Liver (tissue), 8 donors: ENCODE measurements at regions not wholly inside any gene's neighbourhood (a gene's known extent, or its start where the extent isn't known, plus 50 kb on each side); places are given as distances from the start of the nearest gene placed in this dataset.

ENCODE experiments used
- DNase-seq: peaks from one replicate; pipeline ENCODE4 v3.0.0-alpha.2; 2017; ENCODE audit warnings: low spot score
- H3K27ac ChIP-seq, 2 donors: one replicate each; pipeline ENCODE4 v1.7.0; 2013; ENCODE audit warnings: inconsistent platforms in 2 of 2, low read length in 2 of 2, control low read depth in 1 of 2, low read depth in 1 of 2, mild to moderate bottlenecking in 1 of 2
- H3K27me3 ChIP-seq, 4 donors: one replicate each; pipeline versions ENCODE4 v1.6.1 to v1.7.0; 2013; ENCODE audit warnings: low read length in 3 of 4, inconsistent platforms in 1 of 4, mild to moderate bottlenecking in 1 of 4, moderate library complexity in 1 of 4; ENCODE audit not compliant: control insufficient read depth in 4 of 4, insufficient read depth in 4 of 4
- H3K36me3 ChIP-seq, 4 donors: one replicate each; pipeline versions ENCODE4 v1.6.1 to v1.7.0; 2013; ENCODE audit warnings: low read length in 3 of 4, mild to moderate bottlenecking in 3 of 4, low read depth in 1 of 4, moderate library complexity in 1 of 4; ENCODE audit not compliant: control insufficient read depth in 4 of 4, insufficient read depth in 3 of 4
- H3K4me1 ChIP-seq, 4 donors: one replicate each; pipeline versions ENCODE4 v1.6.1 to v1.7.0; 2013; ENCODE audit warnings: low read length in 3 of 4, mild to moderate bottlenecking in 3 of 4, moderate library complexity in 1 of 4; ENCODE audit not compliant: control insufficient read depth in 4 of 4, insufficient read depth in 4 of 4
- H3K4me3 ChIP-seq, 3 donors: one replicate each; pipeline versions ENCODE4 v1.6.1 to v1.7.0; 2013; ENCODE audit warnings: low read length in 3 of 3, control low read depth in 1 of 3, low read depth in 1 of 3, mild to moderate bottlenecking in 1 of 3
- H3K9ac ChIP-seq, 2 donors: one replicate each; pipeline ENCODE4 v1.7.0; 2013; ENCODE audit warnings: low read length in 2 of 2, mild to moderate bottlenecking in 2 of 2, moderate library complexity in 2 of 2, control low read depth in 1 of 2, low read depth in 1 of 2
- H3K9me3 ChIP-seq, 4 donors: one replicate each; pipeline versions ENCODE4 v1.6.1 to v1.7.0; 2013; ENCODE audit warnings: low read length in 3 of 4; ENCODE audit not compliant: control insufficient read depth in 4 of 4
- ATF3 ChIP-seq: IDR thresholded peaks from 2 replicates; pipeline ENCODE4 v1.6.1; 2016; ENCODE audit warnings: antibody characterized with exemption
- CTCF ChIP-seq: fragments of 150-350 bp; IDR thresholded peaks from 2 replicates; pipeline ENCODE4 v1.5.1; 2017; ENCODE audit warnings: improper control_type of control experiment, low read depth, low read length; ENCODE audit not compliant: missing input control
- EGR1 ChIP-seq, 2 donors: IDR thresholded peaks; 2 replicates each; pipeline ENCODE4 v1.6.1; 2016 to 2018; ENCODE audit warnings: antibody characterized with exemption in 2 of 2, low read depth in 2 of 2
- FOXA1 ChIP-seq: IDR thresholded peaks from 2 replicates; pipeline ENCODE4 v1.6.1; 2016; ENCODE audit warnings: antibody characterized with exemption
- FOXA2 ChIP-seq: IDR thresholded peaks from 2 replicates; pipeline ENCODE4 v1.6.1; 2016; ENCODE audit warnings: antibody characterized with exemption
- GABPA ChIP-seq, 2 donors: IDR thresholded peaks in 1 of 2; conservative IDR thresholded peaks in 1 of 2; 2 replicates each; pipeline ENCODE4 v1.6.1; 2016; ENCODE audit warnings: antibody characterized with exemption in 2 of 2, mild to moderate bottlenecking in 1 of 2, moderate library complexity in 1 of 2
- HNF4A ChIP-seq, 2 donors: conservative IDR thresholded peaks; 2 replicates each; pipeline ENCODE4 v1.6.1; 2016; ENCODE audit warnings: antibody characterized with exemption in 2 of 2, mild to moderate bottlenecking in 2 of 2
- HNF4G ChIP-seq: IDR thresholded peaks from 2 replicates; pipeline ENCODE4 v1.6.1; 2016; ENCODE audit warnings: antibody characterized with exemption
- JUND ChIP-seq, 2 donors: IDR thresholded peaks; 2 replicates each; pipeline ENCODE4 v1.6.1; 2016; ENCODE audit warnings: antibody characterized with exemption in 2 of 2
- MAX ChIP-seq: IDR thresholded peaks from 2 replicates; pipeline ENCODE4 v1.6.1; 2016; ENCODE audit warnings: antibody characterized with exemption
- NR2F2 ChIP-seq: IDR thresholded peaks from 2 replicates; pipeline ENCODE4 v1.6.1; 2016; ENCODE audit warnings: antibody characterized with exemption
- RAD21 ChIP-seq, 2 donors: IDR thresholded peaks; 2 replicates each; pipeline ENCODE4 v1.6.1; 2016; ENCODE audit warnings: antibody characterized with exemption in 2 of 2, mild to moderate bottlenecking in 2 of 2
- REST ChIP-seq: IDR thresholded peaks from 2 replicates; pipeline ENCODE4 v1.6.1; 2016; ENCODE audit warnings: antibody characterized with exemption, mild to moderate bottlenecking
- RXRA ChIP-seq, 2 donors: IDR thresholded peaks; 2 replicates each; pipeline ENCODE4 v1.6.1; 2017 to 2018; ENCODE audit warnings: antibody characterized with exemption in 2 of 2, mild to moderate bottlenecking in 1 of 2
- SP1 ChIP-seq: IDR thresholded peaks from 2 replicates; pipeline ENCODE4 v1.6.1; 2018; ENCODE audit warnings: antibody characterized with exemption, mild to moderate bottlenecking
- TAF1 ChIP-seq: conservative IDR thresholded peaks from 2 replicates; pipeline ENCODE4 v1.6.1; 2016; ENCODE audit warnings: antibody characterized with exemption, mild to moderate bottlenecking
- YY1 ChIP-seq: IDR thresholded peaks from 2 replicates; pipeline ENCODE4 v1.6.1; 2016; ENCODE audit warnings: antibody characterized with exemption, mild to moderate bottlenecking
- ZBTB33 ChIP-seq: IDR thresholded peaks from 2 replicates; pipeline ENCODE4 v1.6.1; 2016; ENCODE audit warnings: antibody characterized with exemption
- WGBS: extraction: QIAGEN DNeasy Blood & Tissue Kit; methylation state at CpG from one replicate; pipeline ENCODE4 v1.1.7; 2013; 5-methylcytosine and 5-hydroxymethylcytosine counted together
- donor health status: healthy.
- donor health status: healthy.
- donor health status: healthy.
- donor health status: healthy.
- donor health status: healthy.

GRCh38 chr4:58357947-58358346, 1247.8 kb upstream of the IGFBP7 start:
- TF ChIP-seq NR2F2 (no peak), FOXA1 (no peak), YY1 (no peak), CTCF (no peak), TAF1 (no peak), ZBTB33 (no peak), HNF4G (no peak), HNF4A (conservative IDR thresholded peaks at IDR 0.05) (no peak), EGR1 (IDR thresholded peaks at IDR 0.05; ENCODE audit: low read depth in 2 of 2) (no peak), RXRA (IDR thresholded peaks at IDR 0.05) (no peak), RAD21 (IDR thresholded peaks at IDR 0.05) (no peak), JUND (IDR thresholded peaks at IDR 0.05) (no peak), MAX (no peak), SP1 (no peak), REST (no peak), GABPA (IDR thresholded peaks at IDR 0.05 in 1 of 2, conservative IDR thresholded peaks at IDR 0.05 in 1 of 2) (no peak), ATF3 (no peak), FOXA2 (no peak)
- Histone ChIP-seq H3K9me3 (peaks cover 0 to 3% (median 0%) of the 10 kb centered on the region in 4 donors), H3K27ac (no peak overlapping the region), H3K36me3 (no peaks in the 10 kb centered on the region), H3K4me1 (no peaks in the 10 kb centered on the region), H3K9ac (no peak overlapping the region), H3K27me3 (peaks cover 0 to 1% (median 0%) of the 10 kb centered on the region in 4 donors), H3K4me3 (no peak overlapping the region)
- no peak for DNase-seq

GRCh38 chr4:58325070-58325469, 1214.9 kb upstream of the IGFBP7 start:
- no peaks in the 10 kb centered on the region for H3K36me3 ChIP-seq
- H3K9ac ChIP-seq, result no peak overlapping the region
- no peaks in the 10 kb centered on the region for H3K4me1 ChIP-seq
- no peaks in the 10 kb centered on the region for H3K9me3 ChIP-seq
- H3K4me3 ChIP-seq, result no peak overlapping the region
- WGBS, result 62% methylated on average over 4 of the region's 4 CpGs
- no peak for DNase-seq
- TF ChIP-seq RXRA (IDR thresholded peaks at IDR 0.05) (no peak), YY1 (no peak), NR2F2 (no peak), EGR1 (IDR thresholded peaks at IDR 0.05; ENCODE audit: low read depth in 2 of 2) (no peak)
- no peak overlapping the region for H3K27ac ChIP-seq
- no peaks in the 10 kb centered on the region for H3K27me3 ChIP-seq
